B cell (primary cell): ENCODE measurements at regions not wholly inside any gene's neighbourhood (a gene's known extent, or its start where the extent isn't known, plus 50 kb on each side); places are given as distances from the start of the nearest gene placed in this dataset.
"Not testable (repeated sequence)": the region's sequence is repeated elsewhere in the genome, so short reads cannot be mapped to it uniquely, and the experiment has no call there.

Experiments used
- EZH2 ChIP-seq: IDR thresholded peaks from 2 replicates; pipeline ENCODE4 v1.6.1; 2012; ENCODE audit warnings: borderline replicate concordance, low read depth, mild to moderate bottlenecking, moderate library complexity, low read length; ENCODE audit not compliant: insufficient read depth, poor library complexity, severe bottlenecking
- TF ChIP-seq, protein P1 (sequence below): fragments of 200-600 bp; IDR thresholded peaks from one replicate; pipeline ENCODE4 v1.8.0; 2022; ENCODE audit warnings: antibody characterized with exemption, mild to moderate bottlenecking

DNA sequence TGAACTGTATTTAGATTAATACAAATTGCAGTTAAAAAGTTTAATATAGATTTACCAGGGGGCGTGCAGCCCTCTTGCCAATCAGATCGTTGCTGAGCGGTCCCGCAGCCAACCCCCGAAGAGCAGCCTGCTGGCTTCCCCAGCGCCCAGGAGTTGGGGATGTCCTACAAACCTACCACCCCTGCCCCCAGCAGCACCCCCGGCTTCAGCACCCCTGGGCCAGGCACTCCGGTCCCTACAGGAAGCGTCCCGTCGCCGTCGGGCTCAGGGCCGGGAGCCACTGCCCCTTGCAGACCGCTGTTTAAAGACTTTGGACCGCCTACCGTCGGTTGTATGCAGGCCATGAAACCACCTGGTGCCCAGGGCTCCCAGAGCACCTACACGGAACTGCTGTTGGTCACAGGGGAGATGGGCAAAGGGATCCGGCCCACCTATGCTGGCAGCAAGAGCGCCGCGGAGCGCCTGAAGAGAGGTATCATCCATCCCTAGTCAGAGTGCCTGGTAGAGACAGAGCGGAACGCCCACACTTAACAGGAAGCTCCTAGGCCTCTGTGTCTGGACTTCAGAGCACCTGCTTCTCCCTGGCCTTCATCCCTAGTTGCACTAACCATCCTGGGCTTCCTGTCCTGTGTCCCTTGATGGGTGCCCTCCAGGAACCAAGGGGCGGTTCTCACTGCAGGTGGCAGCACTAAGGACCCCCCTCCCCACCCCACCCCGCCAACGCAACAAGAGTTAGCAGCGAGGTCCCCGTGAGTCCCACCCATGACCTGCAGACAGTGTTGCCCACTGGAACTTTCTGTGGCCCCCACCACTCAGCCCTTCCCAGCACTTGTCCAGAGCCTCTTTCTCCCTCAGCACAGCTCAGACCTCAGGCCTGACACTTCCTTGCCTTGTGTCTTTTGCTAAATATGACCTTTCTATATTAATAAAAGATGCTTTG, 91.5 kb upstream of the ZNG1F start:
- not testable (repeated sequence) for TF ChIP-seq EZH2
- TF ChIP-seq, protein P1, sequence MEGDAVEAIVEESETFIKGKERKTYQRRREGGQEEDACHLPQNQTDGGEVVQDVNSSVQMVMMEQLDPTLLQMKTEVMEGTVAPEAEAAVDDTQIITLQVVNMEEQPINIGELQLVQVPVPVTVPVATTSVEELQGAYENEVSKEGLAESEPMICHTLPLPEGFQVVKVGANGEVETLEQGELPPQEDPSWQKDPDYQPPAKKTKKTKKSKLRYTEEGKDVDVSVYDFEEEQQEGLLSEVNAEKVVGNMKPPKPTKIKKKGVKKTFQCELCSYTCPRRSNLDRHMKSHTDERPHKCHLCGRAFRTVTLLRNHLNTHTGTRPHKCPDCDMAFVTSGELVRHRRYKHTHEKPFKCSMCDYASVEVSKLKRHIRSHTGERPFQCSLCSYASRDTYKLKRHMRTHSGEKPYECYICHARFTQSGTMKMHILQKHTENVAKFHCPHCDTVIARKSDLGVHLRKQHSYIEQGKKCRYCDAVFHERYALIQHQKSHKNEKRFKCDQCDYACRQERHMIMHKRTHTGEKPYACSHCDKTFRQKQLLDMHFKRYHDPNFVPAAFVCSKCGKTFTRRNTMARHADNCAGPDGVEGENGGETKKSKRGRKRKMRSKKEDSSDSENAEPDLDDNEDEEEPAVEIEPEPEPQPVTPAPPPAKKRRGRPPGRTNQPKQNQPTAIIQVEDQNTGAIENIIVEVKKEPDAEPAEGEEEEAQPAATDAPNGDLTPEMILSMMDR, result not testable (repeated sequence)
